Naive thymus-derived CD4-positive, alpha-beta T cell (primary cell): ENCODE measurements at regions not wholly inside any gene's neighbourhood (a gene's known extent, or its start where the extent isn't known, plus 50 kb on each side); places are given as distances from the start of the nearest gene placed in this dataset.
"Not testable (repeated sequence)": the region's sequence is repeated elsewhere in the genome, so short reads cannot be mapped to it uniquely, and the experiment has no call there.

Source experiments
- ATAC-seq: fragments of 150-1000 bp; cut with Tn5 transposase; 2 replicates; pipeline ENCODE4 v1.10.0; 2021; ENCODE audit warnings: mild to moderate bottlenecking, moderate library complexity
- CTCF ChIA-PET: fragments of 350-600 bp; sonication (Branson Sonifier 250); formaldehyde crosslinking; loops from one replicate; lab custom pipeline; 2021; ENCODE audit warnings: antibody characterized with exemption; lab: Charles Lee
- POLR2A ChIA-PET: fragments of 350-600 bp; sonication (Branson Sonifier 250); formaldehyde crosslinking; loops from one replicate; lab custom pipeline; 2021; ENCODE audit warnings: antibody characterized with exemption, inconsistent platforms; lab: Charles Lee
- DNase-seq, 9 donors: peaks; one replicate each; pipeline versions ENCODE4 v3.0.0 to v3.0.0-alpha.2; 2020 to 2022; ENCODE audit warnings: mixed read lengths in 1 of 9
- H3K27ac ChIP-seq: one replicate; pipeline ENCODE4 v1.7.0; 2013; ENCODE audit warnings: mild to moderate bottlenecking, low read depth, low read length, moderate library complexity
- H3K27me3 ChIP-seq, 2 donors: one replicate each; pipeline ENCODE4 v1.7.0; 2013; ENCODE audit warnings: low read length in 2 of 2, mild to moderate bottlenecking in 2 of 2, moderate library complexity in 2 of 2; ENCODE audit not compliant: control insufficient read depth in 2 of 2, insufficient read depth in 2 of 2
- H3K36me3 ChIP-seq, 3 experiments: 1 replicate in 2 of 3; 2 replicates in 1 of 3; pipeline ENCODE4 v1.7.0; 2013; ENCODE audit warnings: low read length in 3 of 3, mild to moderate bottlenecking in 3 of 3, moderate library complexity in 1 of 3; ENCODE audit not compliant: insufficient read depth in 3 of 3, control insufficient read depth in 2 of 3
- H3K4me1 ChIP-seq, 2 donors: one replicate each; pipeline ENCODE4 v1.7.0; 2013; ENCODE audit warnings: low read length in 2 of 2, mild to moderate bottlenecking in 2 of 2, moderate library complexity in 1 of 2; ENCODE audit not compliant: control insufficient read depth in 2 of 2, insufficient read depth in 2 of 2
- H3K4me3 ChIP-seq: 2 replicates; pipeline ENCODE4 v1.7.0; 2013; ENCODE audit warnings: mild to moderate bottlenecking, low read length
- H3K9me3 ChIP-seq, 3 experiments: 1 replicate in 2 of 3; 2 replicates in 1 of 3; pipeline ENCODE4 v1.7.0; 2013; ENCODE audit warnings: low read length in 3 of 3; ENCODE audit not compliant: control insufficient read depth in 2 of 3
- H3K27ac Mint-ChIP-seq, 9 donors: one replicate each; pipeline ENCODE4 v1.8.0; 2020 to 2022; ENCODE audit warnings: mixed read lengths in 9 of 9, mild to moderate bottlenecking in 8 of 9, moderate library complexity in 5 of 9, inconsistent platforms in 2 of 9
- H3K27me3 Mint-ChIP-seq, 5 donors: one replicate each; pipeline ENCODE4 v1.8.0; 2021 to 2022; ENCODE audit warnings: mixed read lengths in 5 of 5, mild to moderate bottlenecking in 1 of 5
- H3K36me3 Mint-ChIP-seq, 5 donors: one replicate each; pipeline ENCODE4 v1.8.0; 2020 to 2022; ENCODE audit warnings: mixed read lengths in 5 of 5, mild to moderate bottlenecking in 3 of 5, inconsistent platforms in 1 of 5
- H3K4me1 Mint-ChIP-seq, 7 donors: one replicate each; pipeline ENCODE4 v1.8.0; 2020 to 2022; ENCODE audit warnings: mixed read lengths in 7 of 7, mild to moderate bottlenecking in 3 of 7, inconsistent platforms in 1 of 7
- H3K4me3 Mint-ChIP-seq, 10 donors: one replicate each; pipeline ENCODE4 v1.8.0; 2020 to 2022; ENCODE audit warnings: mild to moderate bottlenecking in 10 of 10, mixed read lengths in 10 of 10, moderate library complexity in 6 of 10, inconsistent platforms in 2 of 10
- H3K9me3 Mint-ChIP-seq, 11 donors: one replicate each; pipeline ENCODE4 v1.8.0; 2020 to 2022; ENCODE audit warnings: mixed read lengths in 11 of 11, mild to moderate bottlenecking in 4 of 11, inconsistent platforms in 1 of 11, moderate library complexity in 1 of 11
- intact Hi-C, 2 donors: fragments of 100-400 bp; cut with micrococcal nuclease; formaldehyde crosslinking; loops; one replicate each; pipeline ENCODE4 v1.15.1; 2023

DNA sequence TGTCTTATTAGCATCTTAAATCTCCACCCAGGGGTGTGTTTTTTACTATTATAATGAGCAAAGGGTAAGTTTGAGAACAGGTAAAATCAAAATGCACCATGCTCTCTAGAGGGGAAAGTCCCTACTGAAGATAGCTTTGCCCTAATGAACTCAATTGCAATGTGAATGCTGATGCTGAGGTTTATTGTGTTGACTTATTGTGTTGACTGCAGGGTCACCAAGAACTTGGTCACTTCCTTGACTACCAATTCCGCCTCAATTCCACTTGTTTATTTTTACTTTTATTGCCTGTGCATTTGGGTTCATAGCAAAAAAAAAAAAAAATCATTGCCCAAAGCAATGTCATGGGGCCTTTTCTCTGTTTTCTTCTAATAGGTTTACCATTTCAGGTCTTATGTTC lies 67.7 kb upstream of the SRD5A3 start:
- peaks cover 7 to 28% (median 18%) of the 10 kb centered on the region in 11 donors for H3K9me3 Mint-ChIP-seq
- H3K4me1 ChIP-seq: no peaks in the 10 kb centered on the region
- ATAC-seq (no peak), DNase-seq (no peak)
- ChIA-PET POLR2A (no interaction called here), CTCF (no interaction called here)
- intact Hi-C loops: no loop called here
- H3K27me3 Mint-ChIP-seq: peaks cover 0 to 46% (median 32%) of the 10 kb centered on the region in 5 donors
- no peak overlapping the region for H3K4me3 Mint-ChIP-seq
- no peak overlapping the region for H3K4me3 ChIP-seq
- no peaks in the 10 kb centered on the region for H3K4me1 Mint-ChIP-seq
- H3K9me3 ChIP-seq: no peaks in the 10 kb centered on the region
- no peak overlapping the region for H3K27ac ChIP-seq
- H3K36me3 ChIP-seq: no peaks in the 10 kb centered on the region
- H3K27ac Mint-ChIP-seq: no peak overlapping the region
- peaks cover 0 to 6% (median 0%) of the 10 kb centered on the region in 5 donors for H3K36me3 Mint-ChIP-seq
- H3K27me3 ChIP-seq: no peaks in the 10 kb centered on the region

DNA sequence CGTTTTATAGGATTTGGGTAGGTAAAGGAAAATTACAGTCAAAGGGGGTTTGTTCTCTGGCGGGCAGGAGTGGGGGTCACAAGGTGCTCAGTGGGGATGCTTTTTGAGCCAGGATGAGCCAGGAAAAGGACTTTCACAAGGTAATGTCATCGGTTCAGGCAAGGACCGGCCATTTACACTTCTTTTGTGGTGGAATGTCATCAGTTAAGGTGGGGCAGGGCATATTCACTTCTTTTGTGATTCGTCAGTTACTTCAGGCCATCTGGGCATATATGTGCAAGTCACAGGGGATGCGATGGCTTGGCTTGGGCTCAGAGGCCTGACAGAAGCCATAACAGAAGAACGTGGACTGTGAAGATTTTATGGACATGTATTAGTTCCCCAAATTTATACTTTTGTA lies 65.6 kb upstream of the SRD5A3 start:
- H3K4me1 Mint-ChIP-seq, DNase-seq, H3K27me3 ChIP-seq, POLR2A ChIA-PET, intact Hi-C loops, H3K27ac ChIP-seq, H3K4me3 Mint-ChIP-seq, H3K27ac Mint-ChIP-seq, H3K36me3 ChIP-seq, H3K4me1 ChIP-seq, H3K4me3 ChIP-seq, ATAC-seq, CTCF ChIA-PET: not testable (repeated sequence)
- H3K9me3 Mint-ChIP-seq: peaks cover 14 to 49% (median 34%) of the 10 kb centered on the region in 11 donors
- H3K27me3 Mint-ChIP-seq: peaks cover 0 to 31% (median 25%) of the 10 kb centered on the region in 5 donors
- H3K9me3 ChIP-seq: peaks cover 0 to 12% (median 0%) of the 10 kb centered on the region in 3 experiments
- peaks cover 0 to 11% (median 5%) of the 10 kb centered on the region in 5 donors for H3K36me3 Mint-ChIP-seq

DNA sequence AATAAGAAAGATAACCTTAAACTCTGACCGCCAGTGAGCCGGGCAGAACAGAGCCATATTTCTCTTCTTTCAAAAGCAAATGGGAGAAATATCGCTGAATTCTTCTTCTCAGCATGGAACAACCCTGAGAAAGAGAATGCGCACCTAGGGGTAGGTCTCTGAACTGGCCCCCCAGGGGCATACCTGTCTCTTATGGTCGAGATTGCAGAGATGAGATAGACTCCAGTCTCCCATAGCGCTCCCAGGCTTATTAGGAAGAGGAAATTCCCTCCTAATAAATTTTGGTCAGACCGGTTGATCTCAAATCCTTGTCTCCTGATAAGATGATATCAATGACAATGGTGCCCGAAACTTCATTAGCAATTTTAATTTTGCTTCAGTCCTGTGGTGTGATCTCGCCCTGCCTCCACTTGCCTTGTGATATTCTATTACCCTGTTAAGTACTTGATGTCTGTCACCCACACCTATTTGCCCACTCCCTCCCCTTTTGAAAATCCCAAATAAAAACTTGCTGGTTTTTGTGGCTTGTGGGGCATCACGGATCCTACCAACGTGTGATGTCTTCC lies 64.8 kb upstream of the SRD5A3 start:
- H3K27me3 ChIP-seq, H3K27ac Mint-ChIP-seq, intact Hi-C loops, H3K27ac ChIP-seq, H3K4me1 Mint-ChIP-seq, POLR2A ChIA-PET, ATAC-seq, CTCF ChIA-PET, H3K4me1 ChIP-seq, H3K36me3 ChIP-seq, DNase-seq, H3K4me3 ChIP-seq, H3K4me3 Mint-ChIP-seq: not testable (repeated sequence)
- peaks cover 0 to 12% (median 0%) of the 10 kb centered on the region in 3 experiments for H3K9me3 ChIP-seq
- Mint-ChIP-seq H3K36me3 (peaks cover 0 to 11% (median 5%) of the 10 kb centered on the region in 5 donors), H3K9me3 (peaks cover 14 to 53% (median 36%) of the 10 kb centered on the region in 11 donors), H3K27me3 (peaks cover 0 to 31% (median 25%) of the 10 kb centered on the region in 5 donors)

DNA sequence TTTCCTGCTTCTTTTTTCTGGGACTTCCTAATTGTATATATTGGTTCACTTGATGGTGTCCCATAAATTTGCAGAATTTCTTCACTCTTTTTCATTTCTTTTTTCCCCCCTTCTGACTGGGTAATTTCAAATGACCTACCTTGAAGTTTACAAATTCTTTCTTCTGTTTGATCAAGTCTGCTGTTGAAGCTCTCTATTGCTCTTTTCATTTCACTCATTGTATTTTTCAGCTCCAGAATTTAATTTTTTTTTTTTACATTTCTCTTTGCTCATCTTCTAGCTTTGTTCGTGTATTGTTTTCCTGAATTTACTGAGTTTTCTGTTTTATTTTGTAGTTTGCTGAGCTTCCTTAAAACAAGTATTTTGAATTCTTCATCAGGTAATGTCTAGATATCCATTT lies 61.7 kb upstream of the SRD5A3 start:
- Mint-ChIP-seq H3K4me3 (no peak overlapping the region), H3K4me1 (peaks cover 0 to 1% (median 0%) of the 10 kb centered on the region in 7 donors), H3K27me3 (peaks cover 0 to 37% (median 26%) of the 10 kb centered on the region in 5 donors), H3K9me3 (peaks cover 14 to 53% (median 36%) of the 10 kb centered on the region in 11 donors), H3K36me3 (peaks cover 0 to 11% (median 5%) of the 10 kb centered on the region in 5 donors), H3K27ac (no peak overlapping the region)
- no peaks in the 10 kb centered on the region for H3K27me3 ChIP-seq
- ATAC-seq (no peak), DNase-seq (no peak)
- H3K9me3 ChIP-seq: peaks cover 0 to 12% (median 0%) of the 10 kb centered on the region in 3 experiments
- ChIA-PET CTCF (no interaction called here), POLR2A (no interaction called here)
- intact Hi-C loops: no loop called here
- H3K4me1 ChIP-seq: no peaks in the 10 kb centered on the region
- H3K27ac ChIP-seq: no peak overlapping the region
- H3K36me3 ChIP-seq: no peaks in the 10 kb centered on the region
- H3K4me3 ChIP-seq: no peak overlapping the region

DNA sequence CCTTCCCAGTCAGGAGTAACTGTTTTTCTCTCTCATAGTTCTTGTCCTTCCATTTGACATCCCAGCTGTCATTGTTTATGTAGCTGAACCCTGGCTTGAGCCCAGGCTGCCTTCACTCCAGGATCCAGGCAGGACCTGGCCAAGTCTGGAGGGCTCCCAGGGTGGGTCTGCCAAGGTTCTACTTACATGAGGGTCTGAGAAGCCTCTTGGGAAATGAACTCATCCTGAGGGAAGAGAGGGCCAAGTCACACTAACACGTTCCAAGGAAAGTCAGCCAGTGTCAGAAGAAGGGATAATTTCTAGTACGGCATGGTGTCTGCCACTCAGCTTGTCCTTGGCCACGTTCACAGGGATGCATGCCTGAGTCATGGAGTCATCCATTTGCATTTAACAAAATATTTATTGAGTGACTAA lies 54.8 kb upstream of the SRD5A3 start:
- H3K9me3 ChIP-seq: no peaks in the 10 kb centered on the region
- Mint-ChIP-seq H3K4me1 (peaks cover 0 to 2% (median 0%) of the 10 kb centered on the region in 7 donors), H3K4me3 (no peak overlapping the region), H3K27me3 (peaks cover 0 to 20% (median 11%) of the 10 kb centered on the region in 5 donors), H3K36me3 (no peaks in the 10 kb centered on the region), H3K27ac (no peak overlapping the region), H3K9me3 (peaks cover 0 to 1% (median 0%) of the 10 kb centered on the region in 11 donors)
- POLR2A ChIA-PET: no interaction called here
- H3K27ac ChIP-seq: no peak overlapping the region
- ATAC-seq: no peak
- no peak overlapping the region for H3K4me3 ChIP-seq
- no peaks in the 10 kb centered on the region for H3K27me3 ChIP-seq
- intact Hi-C loops: no loop called here
- no peaks in the 10 kb centered on the region for H3K4me1 ChIP-seq
- no peak for DNase-seq
- H3K36me3 ChIP-seq: no peaks in the 10 kb centered on the region
- CTCF ChIA-PET: no interaction called here

DNA sequence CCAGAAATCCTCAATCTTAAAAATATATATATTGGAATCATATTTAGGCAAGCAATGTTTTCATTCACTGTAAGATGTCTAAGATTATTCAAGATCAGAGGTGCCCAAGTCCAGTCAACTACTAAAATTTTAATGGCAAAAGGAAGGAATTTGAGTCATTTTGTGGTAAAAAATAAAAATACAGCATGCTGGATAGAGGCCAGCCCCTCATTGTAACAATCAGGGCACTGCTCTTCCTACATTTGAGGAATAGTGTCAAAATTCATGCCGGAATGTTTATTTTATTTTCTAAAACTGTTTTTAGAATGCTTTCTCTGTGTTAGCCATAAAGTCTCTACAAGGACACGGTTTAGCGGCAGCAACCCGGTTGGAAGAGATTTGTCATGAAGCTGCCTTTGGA lies 49.9 kb upstream of the SRD5A3 start:
- CTCF ChIA-PET: no interaction called here
- Histone ChIP-seq H3K4me3 (no peak overlapping the region), H3K27ac (no peak overlapping the region), H3K36me3 (no peaks in the 10 kb centered on the region), H3K27me3 (no peaks in the 10 kb centered on the region), H3K9me3 (no peaks in the 10 kb centered on the region), H3K4me1 (no peaks in the 10 kb centered on the region)
- Mint-ChIP-seq H3K27ac (no peak overlapping the region), H3K36me3 (no peaks in the 10 kb centered on the region), H3K9me3 (peaks cover 0 to 4% (median 0%) of the 10 kb centered on the region in 11 donors), H3K4me3 (no peak overlapping the region), H3K4me1 (no peaks in the 10 kb centered on the region), H3K27me3 (peaks cover 3 to 12% (median 7%) of the 10 kb centered on the region in 5 donors)
- intact Hi-C loops: no loop called here
- POLR2A ChIA-PET: no interaction called here
- ATAC-seq (no peak), DNase-seq (no peak)
